DND-41 (cell line): ENCODE measurements at regions not wholly inside any gene's neighbourhood (a gene's known extent, or its start where the extent isn't known, plus 50 kb on each side); places are given as distances from the start of the nearest gene placed in this dataset.

Experiments used
- ATAC-seq: fragments of 200-7000 bp; cut with Tn5 transposase; 3 replicates; pipeline ENCODE4 v1.9.1; 2021; ENCODE audit warnings: low read depth; ENCODE audit not compliant: insufficient read depth
- DNase-seq: peaks from one replicate; pipeline ENCODE4 v3.0.0-alpha.2; 2020
- H2AFZ ChIP-seq: 2 replicates; pipeline ENCODE4 v1.6.0; 2012; ENCODE audit warnings: low read depth, low read length
- H3K27ac ChIP-seq: 2 replicates; pipeline ENCODE4 v1.5.1; 2012; ENCODE audit warnings: low read length, inconsistent platforms
- H3K27me3 ChIP-seq: fragments of 200-600 bp; sonication (generic); 2 replicates; pipeline ENCODE4 v1.6.0; 2012; ENCODE audit warnings: low read length, mild to moderate bottlenecking, inconsistent platforms; ENCODE audit not compliant: insufficient read depth, poor library complexity
- H3K36me3 ChIP-seq: 2 replicates; pipeline ENCODE4 v1.5.1; 2012; ENCODE audit warnings: low read length, inconsistent platforms; ENCODE audit not compliant: insufficient read depth
- H3K4me1 ChIP-seq: 2 replicates; pipeline ENCODE4 v1.5.1; 2012; ENCODE audit warnings: mild to moderate bottlenecking, low read length; ENCODE audit not compliant: insufficient read depth
- H3K4me2 ChIP-seq: 2 replicates; pipeline ENCODE4 v1.6.0; 2012; ENCODE audit warnings: mild to moderate bottlenecking, moderate library complexity, low read length, inconsistent platforms; ENCODE audit not compliant: insufficient read depth
- H3K4me3 ChIP-seq, 2 experiments: fragments of 200-600 bp in 1 of 2; shearing (Covaris generic) in 1 of 2; 2 replicates each; pipeline ENCODE4 v1.5.1; 2012 to 2016; ENCODE audit warnings: inconsistent platforms in 2 of 2, low read length in 2 of 2, mild to moderate bottlenecking in 2 of 2, low read depth in 1 of 2, moderate library complexity in 1 of 2
- H3K79me2 ChIP-seq: 2 replicates; pipeline ENCODE4 v1.6.0; 2012; ENCODE audit warnings: low read length, inconsistent platforms; ENCODE audit not compliant: insufficient read depth
- H3K9ac ChIP-seq: 2 replicates; pipeline ENCODE4 v1.6.0; 2012; ENCODE audit warnings: low read depth, mild to moderate bottlenecking, inconsistent platforms, low read length, moderate library complexity
- H3K9me3 ChIP-seq: 2 replicates; pipeline ENCODE4 v1.5.1; 2012; ENCODE audit warnings: low read length, moderate library complexity, mild to moderate bottlenecking, inconsistent platforms; ENCODE audit not compliant: insufficient read depth, severe bottlenecking
- H4K20me1 ChIP-seq: 2 replicates; pipeline ENCODE4 v1.6.0; 2012; ENCODE audit warnings: low read length; ENCODE audit not compliant: insufficient read depth
- EZH2 ChIP-seq: IDR thresholded peaks from 3 replicates; pipeline ENCODE4 v1.6.1; 2012; ENCODE audit warnings: borderline replicate concordance, low read depth, mild to moderate bottlenecking, moderate library complexity, low read length, inconsistent platforms; ENCODE audit not compliant: severe bottlenecking
- TF ChIP-seq, protein P1 (sequence below): IDR thresholded peaks from 2 replicates; pipeline ENCODE4 v1.5.1; 2012; ENCODE audit warnings: borderline replicate concordance, low read length, moderate library complexity, mild to moderate bottlenecking; ENCODE audit not compliant: poor library complexity, severe bottlenecking; ENCODE audit errors: extremely low read depth

DNA sequence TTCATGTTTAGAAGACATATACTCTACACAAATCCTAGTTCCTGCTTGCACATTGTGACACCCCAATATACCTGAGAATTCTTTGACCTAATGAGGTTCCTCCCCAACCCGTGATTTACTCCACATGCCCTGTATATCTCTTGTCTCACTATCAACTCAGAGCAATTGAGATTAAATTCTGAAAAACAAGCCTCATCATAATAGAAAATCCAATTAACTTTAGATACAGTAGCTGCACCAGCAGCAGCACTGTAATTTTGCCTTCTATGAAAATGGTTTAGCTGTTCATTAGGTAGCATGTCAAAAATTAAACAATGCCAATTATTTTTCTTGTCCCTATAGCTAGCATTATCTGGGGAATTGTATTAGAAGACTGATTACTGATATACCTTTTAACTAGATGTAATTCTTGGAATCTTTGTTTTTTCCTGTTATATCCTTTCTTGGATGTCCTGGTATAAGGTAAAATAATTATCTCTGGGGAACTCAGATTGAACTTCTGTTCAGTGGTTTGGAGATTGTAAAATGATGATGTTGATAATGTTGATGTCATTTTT lies 218.9 kb upstream of the TANK start:
- no peaks in the 10 kb centered on the region for H3K79me2 ChIP-seq
- no peak for ATAC-seq
- no peaks in the 10 kb centered on the region for H3K36me3 ChIP-seq
- no peak overlapping the region for H3K4me2 ChIP-seq
- no peaks in the 10 kb centered on the region for H3K9me3 ChIP-seq
- no peak overlapping the region for H3K9ac ChIP-seq
- no peak overlapping the region for H2AFZ ChIP-seq
- no peak overlapping the region for H3K27ac ChIP-seq
- no peaks in the 10 kb centered on the region for H3K4me1 ChIP-seq
- TF ChIP-seq, protein P1, sequence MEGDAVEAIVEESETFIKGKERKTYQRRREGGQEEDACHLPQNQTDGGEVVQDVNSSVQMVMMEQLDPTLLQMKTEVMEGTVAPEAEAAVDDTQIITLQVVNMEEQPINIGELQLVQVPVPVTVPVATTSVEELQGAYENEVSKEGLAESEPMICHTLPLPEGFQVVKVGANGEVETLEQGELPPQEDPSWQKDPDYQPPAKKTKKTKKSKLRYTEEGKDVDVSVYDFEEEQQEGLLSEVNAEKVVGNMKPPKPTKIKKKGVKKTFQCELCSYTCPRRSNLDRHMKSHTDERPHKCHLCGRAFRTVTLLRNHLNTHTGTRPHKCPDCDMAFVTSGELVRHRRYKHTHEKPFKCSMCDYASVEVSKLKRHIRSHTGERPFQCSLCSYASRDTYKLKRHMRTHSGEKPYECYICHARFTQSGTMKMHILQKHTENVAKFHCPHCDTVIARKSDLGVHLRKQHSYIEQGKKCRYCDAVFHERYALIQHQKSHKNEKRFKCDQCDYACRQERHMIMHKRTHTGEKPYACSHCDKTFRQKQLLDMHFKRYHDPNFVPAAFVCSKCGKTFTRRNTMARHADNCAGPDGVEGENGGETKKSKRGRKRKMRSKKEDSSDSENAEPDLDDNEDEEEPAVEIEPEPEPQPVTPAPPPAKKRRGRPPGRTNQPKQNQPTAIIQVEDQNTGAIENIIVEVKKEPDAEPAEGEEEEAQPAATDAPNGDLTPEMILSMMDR, result no peak
- no peak for TF ChIP-seq EZH2
- H3K27me3 ChIP-seq, result no peaks in the 10 kb centered on the region
- no peak for DNase-seq
- no peak overlapping the region for H3K4me3 ChIP-seq
- H4K20me1 ChIP-seq, result no peaks in the 10 kb centered on the region

DNA sequence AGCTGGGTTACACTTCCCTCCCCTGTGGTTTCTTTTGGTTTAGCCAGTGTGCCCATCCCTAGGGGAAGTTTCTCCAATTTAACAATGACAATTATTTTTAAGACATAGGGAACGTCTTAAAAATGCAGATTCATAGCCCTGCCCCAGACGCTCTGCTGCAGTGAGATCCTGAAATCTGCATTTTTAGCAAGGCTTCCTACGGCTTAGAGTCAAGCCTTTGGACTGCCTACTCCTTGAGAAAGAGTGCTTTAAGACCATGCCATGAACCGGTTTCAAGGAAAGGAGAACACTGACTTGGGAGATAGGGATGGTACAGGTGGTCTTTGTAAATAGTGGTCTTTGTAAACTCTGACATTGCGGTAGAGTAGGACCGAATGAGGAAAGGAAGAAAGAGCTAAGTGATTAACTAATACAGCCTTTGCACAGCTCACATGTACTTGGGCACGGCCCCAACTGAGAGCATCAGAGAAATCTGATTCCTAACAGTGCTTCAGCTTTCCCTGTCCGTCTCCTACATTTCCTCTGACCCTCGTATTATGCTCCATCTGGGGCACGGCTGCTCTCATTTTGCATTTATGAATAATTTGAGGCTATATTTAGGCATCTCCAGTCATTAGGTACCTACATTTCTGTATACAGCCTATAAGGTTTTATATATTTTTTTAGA lies 217.6 kb upstream of the TANK start:
- no peak for TF ChIP-seq EZH2
- H3K4me3 ChIP-seq, result no peak overlapping the region
- no peaks in the 10 kb centered on the region for H3K79me2 ChIP-seq
- no peaks in the 10 kb centered on the region for H3K27me3 ChIP-seq
- DNase-seq (no peak), ATAC-seq (no peak)
- no peaks in the 10 kb centered on the region for H3K9me3 ChIP-seq
- H3K4me1 ChIP-seq, result no peaks in the 10 kb centered on the region
- no peaks in the 10 kb centered on the region for H4K20me1 ChIP-seq
- no peak overlapping the region for H3K4me2 ChIP-seq
- no peak overlapping the region for H2AFZ ChIP-seq
- no peak overlapping the region for H3K9ac ChIP-seq
- H3K27ac ChIP-seq, result no peak overlapping the region
- no peaks in the 10 kb centered on the region for H3K36me3 ChIP-seq

DNA sequence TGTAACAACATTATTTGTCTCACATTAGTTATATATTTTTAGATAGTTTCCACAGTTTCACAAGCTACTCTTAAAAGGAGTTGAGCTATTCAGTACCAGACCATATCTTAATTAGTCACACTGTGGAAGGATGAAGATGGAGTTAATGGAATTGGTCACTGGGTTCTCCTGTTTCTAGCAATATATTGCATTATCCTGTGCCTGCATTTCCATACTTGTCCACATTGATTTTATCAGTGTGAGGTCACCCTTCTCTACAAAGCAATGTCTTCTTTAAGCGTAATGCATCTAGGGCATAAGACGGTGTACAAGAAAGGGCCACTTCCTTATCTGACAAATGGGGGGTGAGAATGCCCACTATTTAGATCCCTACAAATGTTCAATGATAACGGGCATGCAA lies 216.8 kb upstream of the TANK start:
- TF ChIP-seq, protein P1, result no peak
- TF ChIP-seq EZH2, result no peak

DNA sequence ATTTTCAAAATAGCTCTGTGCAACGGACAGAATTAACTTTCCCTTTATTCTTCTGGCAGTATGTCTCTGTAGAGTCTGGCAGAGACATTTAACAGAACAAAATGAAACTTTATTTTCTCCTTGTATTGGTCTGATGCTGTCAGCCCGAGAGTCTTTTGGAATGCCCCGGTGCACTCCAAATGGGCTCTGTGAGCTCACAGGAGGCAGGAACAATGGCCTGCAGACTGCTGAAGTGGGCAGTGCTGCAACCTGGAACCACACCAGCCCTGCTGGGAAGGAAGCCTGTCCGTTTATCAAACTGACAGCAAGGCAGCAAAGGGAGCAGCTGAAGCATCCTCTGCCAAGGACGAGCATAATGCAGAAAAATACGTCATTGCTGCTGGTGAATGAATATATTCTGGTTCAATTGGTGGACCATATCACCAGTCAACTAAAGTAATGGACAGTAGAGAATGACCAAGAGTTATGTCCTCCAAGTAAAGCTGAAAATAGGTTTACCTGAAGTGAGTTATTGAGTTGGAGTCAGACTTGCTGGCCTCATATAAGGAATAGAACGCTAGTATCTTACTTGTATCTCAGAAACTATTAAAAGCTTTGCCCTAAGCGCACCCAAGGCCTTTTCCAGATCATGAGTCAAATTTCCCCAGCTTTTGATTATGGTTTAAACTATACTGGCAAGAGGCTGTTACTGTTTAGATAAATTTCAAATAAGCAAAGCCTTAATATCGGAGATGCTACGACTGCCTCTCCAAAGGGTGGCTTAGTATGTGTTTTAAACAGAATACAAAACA lies 207.6 kb upstream of the TANK start:
- H3K79me2 ChIP-seq, result no peaks in the 10 kb centered on the region
- no peaks in the 10 kb centered on the region for H4K20me1 ChIP-seq
- no peak overlapping the region for H2AFZ ChIP-seq
- H3K9me3 ChIP-seq, result no peaks in the 10 kb centered on the region
- ATAC-seq (no peak), DNase-seq (no peak)
- peaks cover 5% of the 10 kb centered on the region; the same call in 1 of the 2 replicates for H3K4me1 ChIP-seq
- TF ChIP-seq EZH2, result no peak
- TF ChIP-seq, protein P1, result no peak
- no peak overlapping the region for H3K27ac ChIP-seq
- H3K27me3 ChIP-seq, result no peaks in the 10 kb centered on the region
- no peak overlapping the region for H3K4me3 ChIP-seq
- no peak overlapping the region for H3K4me2 ChIP-seq
- H3K9ac ChIP-seq, result no peak overlapping the region
- H3K36me3 ChIP-seq, result no peaks in the 10 kb centered on the region

More for the DNA sequence above, 216.8 kb upstream of the TANK start:
- no peaks in the 10 kb centered on the region for H3K79me2 ChIP-seq
- no peak overlapping the region for H2AFZ ChIP-seq
- no peak for ATAC-seq
- no peaks in the 10 kb centered on the region for H3K4me1 ChIP-seq
- no peaks in the 10 kb centered on the region for H3K36me3 ChIP-seq
- H3K9ac ChIP-seq, result no peak overlapping the region
- no peaks in the 10 kb centered on the region for H4K20me1 ChIP-seq
- H3K9me3 ChIP-seq, result no peaks in the 10 kb centered on the region
- H3K4me3 ChIP-seq, result no peak overlapping the region
- H3K27ac ChIP-seq, result no peak overlapping the region
- DNase-seq, result no peak
- no peaks in the 10 kb centered on the region for H3K27me3 ChIP-seq
- no peak overlapping the region for H3K4me2 ChIP-seq
